ENCODE measurements at regions not wholly inside any gene's neighbourhood (a gene's known extent, or its start where the extent isn't known, plus 50 kb on each side); places are given as distances from the start of the nearest gene placed in this dataset.

GRCh38 chr5:30928956-30929355 lies 264.5 kb upstream of the CDH6 start:
- no peak for DNase-seq (ENCODE audit: low spot score)
- in situ Hi-C loops (cut with MboI; ENCODE audit: low pct_unique_long_range_greater_than_20kb, low sequenced_read_pairs, unreplicated experiment) = no loop called here
- TF ChIP-seq, protein P1, sequence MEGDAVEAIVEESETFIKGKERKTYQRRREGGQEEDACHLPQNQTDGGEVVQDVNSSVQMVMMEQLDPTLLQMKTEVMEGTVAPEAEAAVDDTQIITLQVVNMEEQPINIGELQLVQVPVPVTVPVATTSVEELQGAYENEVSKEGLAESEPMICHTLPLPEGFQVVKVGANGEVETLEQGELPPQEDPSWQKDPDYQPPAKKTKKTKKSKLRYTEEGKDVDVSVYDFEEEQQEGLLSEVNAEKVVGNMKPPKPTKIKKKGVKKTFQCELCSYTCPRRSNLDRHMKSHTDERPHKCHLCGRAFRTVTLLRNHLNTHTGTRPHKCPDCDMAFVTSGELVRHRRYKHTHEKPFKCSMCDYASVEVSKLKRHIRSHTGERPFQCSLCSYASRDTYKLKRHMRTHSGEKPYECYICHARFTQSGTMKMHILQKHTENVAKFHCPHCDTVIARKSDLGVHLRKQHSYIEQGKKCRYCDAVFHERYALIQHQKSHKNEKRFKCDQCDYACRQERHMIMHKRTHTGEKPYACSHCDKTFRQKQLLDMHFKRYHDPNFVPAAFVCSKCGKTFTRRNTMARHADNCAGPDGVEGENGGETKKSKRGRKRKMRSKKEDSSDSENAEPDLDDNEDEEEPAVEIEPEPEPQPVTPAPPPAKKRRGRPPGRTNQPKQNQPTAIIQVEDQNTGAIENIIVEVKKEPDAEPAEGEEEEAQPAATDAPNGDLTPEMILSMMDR (IDR thresholded peaks at IDR 0.05; ENCODE audit: extremely low read depth, insufficient read depth, missing control alignments) = no peak

GRCh38 chr5:30926218-30926617 lies 267.3 kb upstream of the CDH6 start:
- TF ChIP-seq, protein P1 (IDR thresholded peaks at IDR 0.05; ENCODE audit: extremely low read depth, insufficient read depth, missing control alignments) = no peak
- DNase-seq (ENCODE audit: low spot score) = no peak
- in situ Hi-C loops (cut with MboI; ENCODE audit: low pct_unique_long_range_greater_than_20kb, low sequenced_read_pairs, unreplicated experiment) = no loop called here

DNA sequence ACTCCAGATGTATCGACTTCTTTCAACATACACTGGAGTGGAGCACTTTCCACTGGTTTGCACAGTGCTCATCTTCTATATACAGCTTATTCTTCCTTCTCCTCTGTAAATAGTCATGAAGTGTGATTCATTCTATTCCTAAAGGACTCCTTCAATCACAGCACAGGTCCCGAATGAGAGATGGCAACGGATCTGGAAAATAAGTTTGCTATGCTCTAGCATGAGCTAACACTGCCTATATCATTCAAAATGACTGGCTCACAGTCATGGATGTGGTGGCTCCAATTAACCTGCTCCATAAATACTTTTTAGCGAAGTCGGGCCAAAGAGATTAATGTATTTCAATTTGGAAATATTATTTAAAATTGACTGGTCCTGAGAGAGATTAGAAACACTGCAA lies 272.1 kb upstream of the CDH6 start:
- no peak for DNase-seq (ENCODE audit: low spot score)
- TF ChIP-seq, protein P1 (IDR thresholded peaks at IDR 0.05; ENCODE audit: extremely low read depth, insufficient read depth, missing control alignments) = no peak
- in situ Hi-C loops (cut with MboI; ENCODE audit: low pct_unique_long_range_greater_than_20kb, low sequenced_read_pairs, unreplicated experiment) = no loop called here

DNA sequence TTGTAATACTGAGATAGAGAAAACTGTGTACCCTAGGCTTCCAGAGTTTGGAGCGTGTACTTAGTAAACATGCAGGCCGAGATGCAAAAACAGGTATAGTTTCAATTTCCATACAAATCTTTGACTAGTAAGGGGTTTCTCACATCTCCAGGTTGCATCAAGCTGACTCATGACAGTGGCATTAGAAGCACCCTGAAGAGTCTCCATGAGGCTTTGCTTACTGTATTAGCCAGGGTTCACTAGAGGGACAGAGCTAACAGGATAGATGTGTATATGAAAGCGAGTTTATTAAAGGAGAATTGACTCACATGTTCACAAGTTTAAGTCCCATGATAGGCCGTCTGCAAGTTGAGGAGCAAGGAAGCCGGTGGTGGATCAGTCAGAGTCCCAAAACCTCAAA lies 275.3 kb upstream of the CDH6 start:
- DNase-seq (ENCODE audit: low spot score) = no peak

DNA sequence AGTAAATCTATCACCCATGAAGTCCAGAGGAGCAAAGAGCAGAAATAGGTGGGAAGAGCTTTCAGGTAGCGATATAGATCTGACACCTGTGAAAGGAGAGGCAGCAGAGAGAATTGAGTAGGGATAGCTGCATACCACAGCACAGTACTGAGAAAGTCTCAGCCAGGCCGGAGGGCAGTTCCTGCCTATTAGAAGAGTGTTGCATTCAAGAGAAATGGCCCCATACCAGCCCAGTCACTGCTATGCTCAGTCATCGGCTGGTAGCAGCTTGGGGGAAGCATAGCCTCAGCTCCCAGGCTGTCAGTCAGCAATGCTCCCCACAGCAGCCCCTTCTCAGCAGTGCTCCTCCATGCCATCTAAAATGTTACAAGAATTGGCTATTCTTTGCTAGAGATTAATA lies 285.1 kb upstream of the CDH6 start:
- TF ChIP-seq, protein P1 (IDR thresholded peaks at IDR 0.05; ENCODE audit: extremely low read depth, insufficient read depth, missing control alignments) = no peak
- DNase-seq (ENCODE audit: low spot score) = no peak
- in situ Hi-C loops (cut with MboI; ENCODE audit: low pct_unique_long_range_greater_than_20kb, low sequenced_read_pairs, unreplicated experiment) = no loop called here

More for the DNA sequence above, 275.3 kb upstream of the CDH6 start:
- TF ChIP-seq, protein P1 (IDR thresholded peaks at IDR 0.05; ENCODE audit: extremely low read depth, insufficient read depth, missing control alignments) = no peak
- in situ Hi-C loops (cut with MboI; ENCODE audit: low pct_unique_long_range_greater_than_20kb, low sequenced_read_pairs, unreplicated experiment) = no loop called here

DNA sequence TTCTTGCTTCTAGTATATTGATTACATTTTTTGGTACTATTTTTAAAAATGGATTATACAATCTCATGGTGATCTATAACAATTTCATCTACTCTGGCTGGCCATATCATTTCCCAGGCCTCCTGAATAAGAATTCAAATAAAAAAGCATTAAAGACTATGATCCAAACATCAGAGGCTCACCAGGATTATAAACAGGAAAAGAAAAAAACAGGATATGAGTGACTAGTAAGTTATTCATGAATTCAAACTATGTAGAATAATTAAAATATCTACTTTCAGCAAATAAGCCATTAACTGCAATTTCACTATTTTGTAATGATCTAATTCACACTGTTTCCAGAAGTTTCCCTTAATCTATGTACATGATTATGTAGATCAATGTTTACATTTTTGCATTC lies 293.1 kb upstream of the CDH6 start:
- in situ Hi-C loops (cut with MboI; ENCODE audit: low pct_unique_long_range_greater_than_20kb, low sequenced_read_pairs, unreplicated experiment) = no loop called here
- TF ChIP-seq, protein P1 (IDR thresholded peaks at IDR 0.05; ENCODE audit: extremely low read depth, insufficient read depth, missing control alignments) = no peak
- no peak for DNase-seq (ENCODE audit: low spot score)

- in situ Hi-C loops (cut with MboI; ENCODE audit: low pct_unique_long_range_greater_than_20kb, low sequenced_read_pairs, unreplicated experiment) = no loop called here
- TF ChIP-seq, protein P1 (IDR thresholded peaks at IDR 0.05; ENCODE audit: extremely low read depth, insufficient read depth, missing control alignments) = no peak
- DNase-seq (ENCODE audit: low spot score) = no peak
Measured at GRCh38 chr5:30894811-30895210, 298.7 kb upstream of the CDH6 start.
